ENCODE measurements at regions not wholly inside any gene's neighbourhood (a gene's known extent, or its start where the extent isn't known, plus 50 kb on each side); places are given as distances from the start of the nearest gene placed in this dataset.
A peak's percentile ranks its signal among the peaks of the same experiment; 100 is the strongest.
"Not testable (repeated sequence)": the region's sequence is repeated elsewhere in the genome, so short reads cannot be mapped to it uniquely, and the experiment has no call there.

DNA sequence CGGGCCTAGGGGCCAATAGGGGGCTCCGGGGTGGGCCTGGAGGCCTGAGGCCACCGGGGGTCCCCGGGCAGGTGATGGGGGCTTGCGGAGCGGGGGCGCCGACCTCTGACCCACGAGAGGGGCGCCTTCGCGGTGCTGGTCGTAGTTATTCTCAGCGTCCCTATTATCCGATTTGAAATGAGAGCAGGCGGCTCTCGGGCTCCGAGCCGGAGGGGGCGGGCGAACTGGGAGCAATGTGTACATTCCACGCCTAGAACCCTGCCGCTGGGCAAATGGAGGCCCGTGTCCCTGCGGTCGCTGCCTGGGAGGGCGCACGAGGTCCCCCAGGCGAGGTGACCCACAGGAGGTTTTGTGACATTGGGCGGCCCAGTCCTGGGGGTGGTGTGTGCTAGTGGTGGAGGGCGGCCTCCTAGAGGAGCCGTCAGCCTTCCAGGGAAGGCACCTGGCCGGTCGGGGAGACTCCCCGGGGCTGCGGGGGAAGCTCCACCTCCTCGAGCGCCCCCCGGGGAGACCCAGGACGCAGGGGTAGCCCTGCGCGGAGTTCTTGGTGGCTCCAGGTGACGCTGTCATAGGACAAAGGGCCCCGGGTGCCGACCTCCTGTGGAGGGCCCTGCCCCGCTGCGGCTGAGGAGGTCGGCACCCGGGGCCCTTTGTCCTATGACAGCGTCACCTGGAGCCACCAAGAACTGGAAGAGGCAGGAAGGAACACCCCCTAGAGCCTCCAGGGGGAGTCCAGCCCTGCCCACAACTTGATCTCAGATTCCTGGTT lies 102.6 kb upstream of the PRKX start:
- DNase-seq, result peak; percentile 14

DNA sequence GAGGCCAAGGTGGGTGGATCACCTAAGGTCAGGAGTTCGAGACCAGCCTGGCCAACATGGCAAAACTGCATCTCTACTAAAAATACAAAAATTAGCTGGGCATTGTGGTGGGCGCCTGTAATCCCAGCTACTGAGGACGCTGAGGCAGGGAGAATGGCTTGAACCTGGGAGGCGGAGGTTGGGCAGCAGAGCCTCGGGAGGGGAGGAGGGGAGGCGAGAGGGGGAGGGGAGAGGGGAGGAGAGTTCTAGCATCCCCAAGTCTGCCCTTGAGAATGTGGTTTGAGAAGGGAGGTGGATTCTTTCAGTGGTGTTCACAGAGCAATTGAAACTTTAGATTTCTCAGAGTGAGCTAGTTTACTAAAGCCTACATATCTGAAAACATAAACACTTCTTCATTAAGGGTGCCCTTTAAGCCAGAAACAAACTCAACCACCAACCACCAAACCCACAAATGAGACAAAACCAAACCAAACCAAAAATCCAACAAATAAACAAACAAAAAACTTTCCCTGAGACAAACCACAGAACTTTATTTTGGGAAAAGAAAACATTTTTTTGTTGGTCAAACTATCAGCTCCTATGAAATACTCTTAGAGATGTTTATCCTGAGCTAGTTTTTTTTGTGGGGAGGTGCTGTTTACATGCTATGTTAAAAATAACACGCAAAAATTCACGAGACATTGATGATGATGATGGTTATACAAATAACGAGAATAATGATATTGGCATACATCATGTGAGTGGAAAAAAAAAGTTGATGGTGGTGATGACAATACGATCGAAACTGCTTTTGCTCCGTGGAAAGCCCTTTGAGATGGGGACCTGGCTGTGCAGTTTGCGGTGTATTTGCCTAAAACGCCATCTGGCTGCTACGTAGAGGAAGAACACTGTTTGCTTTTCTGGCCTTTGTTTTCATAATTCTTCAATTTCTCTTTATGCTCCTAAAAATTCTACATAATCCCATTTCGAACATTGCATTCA lies 98.2 kb upstream of the PRKX start:
- DNase-seq, result peak; percentile 41

DNA sequence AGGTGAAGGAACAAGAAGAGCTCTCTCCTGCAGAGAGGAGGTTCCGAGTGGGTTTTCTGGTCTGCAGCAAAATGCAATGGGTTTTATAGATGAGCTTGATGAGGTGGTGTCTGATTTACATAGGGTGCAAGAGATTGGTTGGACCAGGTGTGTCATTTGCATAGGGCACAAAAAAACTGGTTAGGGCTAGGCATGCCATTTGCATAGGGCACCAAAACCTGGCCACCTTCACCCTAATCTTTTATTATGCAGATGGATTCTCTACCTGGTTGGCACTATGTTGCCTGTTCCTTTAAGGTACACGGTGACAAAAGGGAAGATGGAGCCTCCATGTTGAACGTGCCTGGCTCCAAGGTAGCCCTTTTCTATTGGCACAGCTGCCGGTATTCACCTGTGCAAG lies 94.5 kb upstream of the PRKX start:
- DNase-seq, result no peak

DNA sequence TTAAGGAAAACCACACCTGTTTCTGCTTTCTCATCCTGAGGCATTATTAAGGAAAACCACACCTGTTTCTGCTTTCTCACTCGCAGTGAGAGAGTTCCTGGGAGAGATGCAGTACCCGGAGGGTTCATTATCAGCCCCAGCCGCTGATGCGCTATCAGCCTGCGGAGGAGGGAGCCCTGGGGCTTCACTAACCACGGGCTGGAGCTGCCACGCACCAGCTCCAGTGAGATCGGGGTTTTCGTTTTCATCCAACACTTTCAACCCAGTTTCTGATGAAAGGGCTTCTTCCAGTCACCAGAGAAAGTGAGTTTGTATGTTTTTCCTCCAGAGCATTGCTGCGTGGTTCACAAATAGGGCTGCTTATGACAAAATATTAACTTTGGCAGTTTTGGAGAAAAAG lies 93.2 kb upstream of the PRKX start:
- DNase-seq, result no peak

DNA sequence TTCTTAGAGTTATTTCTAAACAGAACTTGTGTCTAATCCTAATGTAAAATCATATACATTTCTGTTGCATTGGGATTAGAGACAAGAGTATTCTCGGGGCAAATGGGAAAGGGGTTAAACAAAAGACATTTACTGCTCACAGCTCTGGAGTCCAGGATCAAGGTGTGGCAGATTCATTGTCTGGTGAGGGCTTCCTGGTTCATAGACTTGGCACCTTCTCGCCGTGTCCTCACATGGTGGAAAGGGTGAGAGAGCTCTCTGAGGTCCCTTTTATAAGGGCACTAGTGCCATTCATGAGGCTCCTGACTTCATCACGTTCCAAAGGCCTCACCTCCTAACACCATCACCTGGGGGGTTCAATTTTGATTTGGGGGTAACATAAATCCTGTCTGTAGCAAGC lies 90.3 kb upstream of the PRKX start:
- DNase-seq, result no peak

DNA sequence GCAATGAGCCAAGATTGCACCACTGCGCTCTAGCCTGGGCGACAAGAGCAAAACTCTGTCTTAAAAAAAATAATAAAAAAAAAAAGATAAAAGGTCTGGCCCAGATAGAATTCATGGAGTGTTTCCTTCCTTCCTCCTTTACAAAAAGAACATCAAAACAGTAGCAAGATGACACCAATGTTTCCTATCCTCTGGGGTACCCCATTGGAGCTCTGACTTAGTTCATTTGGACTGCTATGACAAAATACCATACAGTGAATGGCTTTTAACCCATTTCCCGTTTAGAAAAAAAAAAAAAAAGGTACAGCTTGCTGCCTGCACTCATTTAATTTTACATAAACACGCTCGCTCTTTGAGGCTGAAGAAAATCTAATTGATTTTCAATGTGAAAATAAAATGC lies 89.9 kb upstream of the PRKX start:
- no peak for DNase-seq

DNA sequence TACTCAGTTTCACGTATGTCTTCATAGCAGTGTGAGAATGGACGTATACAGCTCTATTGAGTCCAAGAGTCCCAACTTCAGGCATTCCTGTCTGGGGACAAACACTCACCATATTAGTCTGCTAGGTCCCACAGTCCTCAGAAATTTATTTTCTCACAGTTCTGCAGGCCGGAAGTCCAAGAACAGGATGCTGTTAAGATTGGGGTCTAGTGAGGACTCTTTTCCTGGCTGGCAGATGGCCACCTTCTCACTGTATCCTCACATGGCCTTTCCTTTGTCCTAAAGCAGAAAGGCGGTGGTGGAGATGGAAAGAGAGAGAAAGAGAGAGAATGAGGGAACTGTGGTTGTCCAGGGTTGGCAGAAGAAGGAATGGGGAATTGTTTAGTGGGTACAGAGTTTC lies 82.0 kb upstream of the PRKX start:
- DNase-seq, result not testable (repeated sequence)

DNA sequence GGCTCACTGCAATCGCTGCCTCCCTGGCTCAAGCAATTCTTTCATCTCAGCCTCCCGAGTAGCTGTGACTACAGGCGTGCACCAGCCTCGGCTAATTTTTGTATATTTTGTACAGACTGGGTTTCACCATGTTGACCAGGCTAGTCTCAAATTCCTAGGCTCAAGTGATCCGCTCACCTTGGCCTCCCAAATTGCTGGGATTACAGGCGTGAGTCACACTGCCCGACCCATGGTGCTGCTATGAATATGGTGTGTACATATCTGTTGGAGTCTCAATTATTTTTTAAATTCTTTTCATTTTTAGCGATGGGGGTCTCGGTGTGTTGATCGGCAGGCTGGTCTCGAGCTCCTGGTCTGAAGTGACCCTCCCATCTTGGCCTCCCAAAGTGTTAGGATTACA lies 78.0 kb upstream of the PRKX start:
- DNase-seq, result no peak

DNA sequence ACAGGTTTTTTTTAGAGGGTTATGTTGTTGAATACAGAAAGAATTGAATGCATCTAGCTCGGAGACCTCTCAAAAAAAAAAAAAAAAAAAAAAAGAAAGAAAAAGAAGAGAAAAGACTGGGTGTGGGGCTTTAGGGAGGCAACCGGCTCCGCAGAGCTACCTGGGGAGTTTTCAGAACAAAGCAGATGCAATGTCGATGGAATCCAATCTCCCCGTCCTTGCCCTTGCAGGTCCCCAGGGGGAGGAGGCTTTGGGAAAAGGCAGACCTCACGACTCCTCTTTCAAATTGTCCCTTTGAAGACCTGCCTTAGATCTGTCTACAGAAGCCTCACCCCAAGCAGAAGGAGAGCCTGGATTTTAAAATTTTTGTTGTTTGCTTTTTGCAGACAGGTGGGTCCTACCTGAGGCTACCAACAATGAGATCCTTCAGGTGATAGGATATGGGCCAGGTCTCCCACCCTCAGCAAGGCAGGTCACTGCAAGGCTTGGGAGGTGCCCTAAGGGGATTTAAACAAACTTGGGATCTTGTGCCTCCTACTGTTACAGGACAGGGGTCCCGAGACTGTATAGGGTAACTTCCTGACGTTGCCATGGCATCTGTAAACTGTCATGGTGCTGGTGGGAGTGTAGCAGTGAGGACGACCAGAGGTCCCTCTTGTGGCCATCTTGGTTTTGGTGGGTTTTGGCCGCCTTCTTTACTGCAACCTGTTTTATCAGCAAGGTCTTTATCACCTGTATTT lies 75.2 kb upstream of the PRKX start:
- DNase-seq, result no peak

DNA sequence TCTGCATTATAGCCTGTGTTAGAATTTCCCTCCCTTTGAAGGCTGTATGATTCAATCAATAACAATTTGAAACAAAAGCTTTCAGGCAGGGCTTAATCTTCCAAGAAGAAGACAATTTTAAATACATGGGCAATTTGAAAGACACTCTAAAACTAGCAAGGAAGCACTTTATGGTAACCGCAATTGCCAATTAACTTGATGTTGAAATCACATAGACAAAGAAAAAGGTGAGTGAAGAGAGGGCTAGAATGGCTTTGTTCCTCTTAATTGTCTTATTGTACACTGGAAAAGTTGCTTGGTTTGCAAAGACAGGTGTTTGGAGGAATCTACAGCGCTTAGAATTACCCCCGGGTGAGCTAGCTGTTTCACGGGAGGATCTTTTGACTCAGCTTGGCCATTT lies 74.4 kb upstream of the PRKX start:
- no peak for DNase-seq

DNA sequence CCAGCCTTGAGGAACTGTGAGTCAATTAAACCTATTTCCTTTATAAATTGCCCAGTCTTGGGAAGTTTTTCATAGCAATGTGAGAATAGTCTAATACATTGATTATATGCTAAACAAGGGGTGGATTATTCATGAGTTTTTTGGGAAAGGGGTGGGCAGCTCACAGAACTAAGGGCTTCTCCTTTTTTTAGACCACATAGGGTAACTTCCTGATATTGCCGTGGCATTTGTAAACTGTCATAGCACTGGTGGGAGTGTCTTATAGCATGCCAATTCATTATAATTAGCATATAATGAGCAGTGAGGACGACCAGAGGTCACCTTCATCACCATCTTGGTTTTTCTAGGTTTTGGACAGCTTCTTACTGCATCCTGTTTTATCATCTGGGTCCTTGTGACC lies 72.4 kb upstream of the PRKX start:
- DNase-seq, result not testable (repeated sequence)

DNA sequence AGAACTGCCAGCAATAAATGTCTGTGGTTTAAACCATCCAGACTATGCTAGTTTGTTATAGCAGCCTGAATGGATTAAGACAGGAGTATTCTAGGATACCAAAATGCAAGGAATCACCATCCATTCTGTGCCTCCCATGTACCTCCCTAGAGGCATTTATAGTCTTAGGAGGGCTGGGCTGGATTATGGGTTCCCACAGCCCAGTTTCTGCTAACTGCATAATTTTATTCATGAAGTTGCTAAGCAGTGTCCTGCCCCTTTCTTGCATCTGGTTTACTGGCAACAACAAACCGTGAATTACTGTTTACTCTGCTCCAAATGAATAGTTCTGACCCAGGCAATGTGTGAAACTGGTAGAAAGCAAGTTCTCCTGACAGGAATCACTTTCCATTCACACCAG lies 67.1 kb upstream of the PRKX start:
- no peak for DNase-seq

DNA sequence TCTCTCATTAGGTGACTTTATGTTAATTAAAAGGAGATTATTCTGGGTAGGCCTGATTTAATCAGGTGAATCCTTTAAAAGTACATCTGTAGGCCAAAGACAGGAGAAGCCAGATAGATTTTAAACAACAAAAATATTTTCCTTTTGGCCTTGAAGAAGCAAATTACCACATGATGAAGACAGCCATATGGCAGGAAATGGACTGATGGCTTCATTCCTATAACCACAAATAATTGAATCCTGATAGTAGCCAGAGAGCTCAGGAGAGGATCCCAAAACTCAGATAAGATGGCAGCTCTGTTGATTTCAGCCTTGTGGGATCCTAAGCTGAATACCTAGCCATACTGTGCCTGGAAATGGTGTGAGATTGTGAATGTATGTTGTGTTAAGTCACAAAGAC lies 66.1 kb upstream of the PRKX start:
- DNase-seq, result no peak

DNA sequence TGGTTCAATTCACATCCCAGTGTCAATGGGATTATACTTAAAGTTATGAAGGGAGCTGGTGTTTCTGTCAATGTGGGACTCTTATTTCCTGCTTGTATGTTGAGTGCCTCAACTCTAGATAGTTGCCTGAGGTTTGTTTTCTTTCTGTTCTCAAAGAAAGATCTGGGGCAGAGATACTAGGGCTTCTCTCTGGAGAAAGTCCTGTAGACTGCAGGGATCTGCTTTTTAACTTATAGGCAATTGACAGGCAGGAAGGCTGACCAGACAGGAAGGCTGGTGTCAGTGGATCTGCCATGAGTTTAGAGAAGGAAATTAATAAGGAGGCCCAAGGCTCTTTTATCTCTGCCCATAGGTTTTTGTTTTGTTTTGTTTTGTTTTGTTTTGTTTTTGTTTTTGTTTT lies 64.0 kb upstream of the PRKX start:
- DNase-seq, result no peak

DNA sequence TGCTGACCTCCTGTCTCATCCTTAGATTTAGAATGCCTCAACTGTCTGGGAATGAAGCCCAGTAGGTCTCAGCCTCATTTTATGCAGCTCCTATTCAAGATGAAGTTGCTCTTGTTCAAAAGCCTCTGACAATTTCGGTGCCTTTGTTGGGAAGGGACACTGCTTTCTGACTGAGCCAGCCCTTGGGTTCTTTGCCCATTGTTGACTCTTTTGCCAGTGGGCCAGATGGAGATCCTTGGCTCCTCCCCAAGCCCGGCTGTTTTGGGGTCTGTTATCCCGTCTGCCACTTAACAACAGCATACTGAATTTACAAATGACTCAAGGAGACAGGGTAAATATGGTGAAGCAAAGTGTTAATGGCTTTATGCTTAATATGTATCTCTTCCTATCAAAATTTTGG lies 58.3 kb upstream of the PRKX start:
- no peak for DNase-seq

DNA sequence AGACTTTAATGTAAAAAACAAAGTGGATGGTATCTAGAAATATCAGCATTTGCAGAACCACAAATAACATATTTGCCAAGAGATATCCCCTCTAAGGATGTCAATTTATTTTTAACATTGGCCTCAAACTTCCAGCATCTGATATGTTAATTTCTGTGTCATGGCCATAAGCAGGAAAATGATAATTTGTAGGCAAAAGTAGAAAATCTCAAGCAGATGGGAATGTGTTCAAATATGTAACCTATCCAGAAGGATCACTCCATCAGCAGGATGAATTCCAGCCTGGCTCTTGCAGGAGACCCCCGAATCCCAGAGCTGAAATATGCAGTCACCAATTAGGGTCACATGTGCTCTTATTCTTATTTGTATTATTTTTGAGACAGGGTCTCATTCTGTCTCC lies 55.4 kb upstream of the PRKX start:
- no peak for DNase-seq
